Peyer's patch (tissue), 4 donors: ENCODE measurements at regions not wholly inside any gene's neighbourhood (a gene's known extent, or its start where the extent isn't known, plus 50 kb on each side); places are given as distances from the start of the nearest gene placed in this dataset.

Experiments used
- DNase-seq, 3 donors: peaks; one replicate each; pipeline ENCODE4 v3.0.0-alpha.2; 2017 to 2019
- H3K27ac ChIP-seq, 4 donors: fragments of 200-600 bp; sonication (generic); one replicate each; pipeline ENCODE4 v1.5.1; 2016 to 2019
- H3K27me3 ChIP-seq, 2 donors: fragments of 200-600 bp; sonication (generic); one replicate each; pipeline ENCODE4 v1.5.1; 2019
- H3K36me3 ChIP-seq, 3 donors: fragments of 200-600 bp; sonication (generic); one replicate each; pipeline ENCODE4 v1.5.1; 2016 to 2019
- H3K4me1 ChIP-seq, 4 donors: fragments of 200-600 bp; sonication (generic); one replicate each; pipeline ENCODE4 v1.5.1; 2016 to 2019
- H3K4me3 ChIP-seq, 4 donors: fragments of 200-600 bp; sonication (generic); 1 replicate in 3 of 4; 2 replicates in 1 of 4; pipeline ENCODE4 v1.5.1; 2016 to 2019; ENCODE audit warnings: mild to moderate bottlenecking in 1 of 4
- H3K9me3 ChIP-seq, 4 donors: fragments of 200-600 bp; sonication (generic); one replicate each; pipeline ENCODE4 v1.5.1; 2016 to 2019; ENCODE audit warnings: mild to moderate bottlenecking in 1 of 4
- POLR2A ChIP-seq, 2 donors: fragments of 450-650 bp; IDR thresholded peaks; one replicate each; pipeline ENCODE4 v1.5.1; 2017; ENCODE audit warnings: antibody characterized with exemption in 2 of 2, mild to moderate bottlenecking in 2 of 2, moderate library complexity in 2 of 2
- TF ChIP-seq, protein P1 (sequence below), 6 experiments: fragments of 450-650 bp in 4 of 6; fragments of 200-600 bp in 2 of 6; sonication (generic) in 1 of 6; IDR thresholded peaks; one replicate each; pipeline ENCODE4 v1.5.1; 2017 to 2019; ENCODE audit warnings: antibody characterized with exemption in 6 of 6, mild to moderate bottlenecking in 3 of 6, moderate library complexity in 1 of 6

DNA sequence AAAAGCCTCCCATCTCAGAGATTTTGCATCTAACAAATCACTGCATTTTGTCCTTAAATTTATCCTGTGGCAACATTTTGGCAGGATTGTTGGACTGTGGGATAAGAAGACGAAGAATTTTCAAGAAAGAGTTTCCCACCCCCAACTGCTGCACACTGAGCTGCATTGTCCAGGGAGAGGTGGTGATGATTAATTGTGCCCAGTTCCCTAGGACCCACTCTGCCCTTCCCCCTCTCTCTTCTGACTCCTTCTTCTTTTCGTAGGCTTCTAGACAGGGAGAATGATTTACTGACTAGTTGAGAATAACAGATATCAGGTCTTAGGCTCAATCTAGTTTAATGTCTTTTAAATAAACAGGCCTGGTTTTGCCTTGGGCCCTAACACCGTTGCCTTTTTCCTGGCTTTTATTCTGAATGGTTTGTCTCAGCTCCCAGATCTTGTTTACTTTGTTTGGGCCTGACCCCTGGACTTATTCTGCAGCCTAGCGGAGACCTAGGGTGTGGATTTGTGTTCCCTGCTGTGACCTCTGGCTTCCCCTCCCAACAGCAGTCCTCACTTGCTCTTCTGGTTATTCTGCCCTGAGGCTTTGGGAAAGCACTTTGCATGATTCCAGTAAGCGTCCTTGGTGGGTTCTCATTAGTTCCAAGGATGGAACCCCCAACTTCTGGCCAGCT, 233.3 kb downstream of the INSIG2 start:
- Histone ChIP-seq H3K36me3 (no peaks in the 10 kb centered on the region), H3K4me1 (no peaks in the 10 kb centered on the region), H3K27ac (no peak overlapping the region), H3K4me3 (no peak overlapping the region), H3K9me3 (no peaks in the 10 kb centered on the region), H3K27me3 (no peaks in the 10 kb centered on the region)
- no peak for TF ChIP-seq POLR2A (IDR thresholded peaks at IDR 0.05)
- TF ChIP-seq, protein P1, sequence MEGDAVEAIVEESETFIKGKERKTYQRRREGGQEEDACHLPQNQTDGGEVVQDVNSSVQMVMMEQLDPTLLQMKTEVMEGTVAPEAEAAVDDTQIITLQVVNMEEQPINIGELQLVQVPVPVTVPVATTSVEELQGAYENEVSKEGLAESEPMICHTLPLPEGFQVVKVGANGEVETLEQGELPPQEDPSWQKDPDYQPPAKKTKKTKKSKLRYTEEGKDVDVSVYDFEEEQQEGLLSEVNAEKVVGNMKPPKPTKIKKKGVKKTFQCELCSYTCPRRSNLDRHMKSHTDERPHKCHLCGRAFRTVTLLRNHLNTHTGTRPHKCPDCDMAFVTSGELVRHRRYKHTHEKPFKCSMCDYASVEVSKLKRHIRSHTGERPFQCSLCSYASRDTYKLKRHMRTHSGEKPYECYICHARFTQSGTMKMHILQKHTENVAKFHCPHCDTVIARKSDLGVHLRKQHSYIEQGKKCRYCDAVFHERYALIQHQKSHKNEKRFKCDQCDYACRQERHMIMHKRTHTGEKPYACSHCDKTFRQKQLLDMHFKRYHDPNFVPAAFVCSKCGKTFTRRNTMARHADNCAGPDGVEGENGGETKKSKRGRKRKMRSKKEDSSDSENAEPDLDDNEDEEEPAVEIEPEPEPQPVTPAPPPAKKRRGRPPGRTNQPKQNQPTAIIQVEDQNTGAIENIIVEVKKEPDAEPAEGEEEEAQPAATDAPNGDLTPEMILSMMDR (IDR thresholded peaks at IDR 0.05): no peak
- no peak for DNase-seq

DNA sequence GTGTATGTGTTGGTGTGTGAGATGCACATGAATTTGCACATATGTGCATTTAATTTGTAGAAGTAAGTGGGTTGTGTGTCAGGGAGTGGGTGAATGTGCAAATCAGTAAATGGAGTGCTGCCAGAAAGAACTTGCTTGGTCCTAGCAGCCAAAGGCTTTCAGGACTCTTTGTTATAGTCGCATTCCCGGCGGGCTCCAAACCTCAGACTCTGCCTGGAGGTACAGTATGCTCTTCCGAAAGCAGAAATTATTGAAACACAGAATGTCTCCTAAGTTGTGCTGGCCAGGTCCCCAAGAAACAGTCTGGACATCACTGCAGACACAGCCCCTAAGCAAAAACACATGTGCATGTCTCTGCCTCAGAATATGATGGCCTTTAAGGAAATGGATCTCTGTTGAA, 232.4 kb downstream of the INSIG2 start:
- TF ChIP-seq POLR2A (IDR thresholded peaks at IDR 0.05): no peak
- TF ChIP-seq, protein P1 (IDR thresholded peaks at IDR 0.05): no peak
- Histone ChIP-seq H3K4me3 (no peak overlapping the region), H3K9me3 (no peaks in the 10 kb centered on the region), H3K36me3 (no peaks in the 10 kb centered on the region), H3K4me1 (no peaks in the 10 kb centered on the region), H3K27ac (no peak overlapping the region), H3K27me3 (no peaks in the 10 kb centered on the region)
- no peak for DNase-seq

DNA sequence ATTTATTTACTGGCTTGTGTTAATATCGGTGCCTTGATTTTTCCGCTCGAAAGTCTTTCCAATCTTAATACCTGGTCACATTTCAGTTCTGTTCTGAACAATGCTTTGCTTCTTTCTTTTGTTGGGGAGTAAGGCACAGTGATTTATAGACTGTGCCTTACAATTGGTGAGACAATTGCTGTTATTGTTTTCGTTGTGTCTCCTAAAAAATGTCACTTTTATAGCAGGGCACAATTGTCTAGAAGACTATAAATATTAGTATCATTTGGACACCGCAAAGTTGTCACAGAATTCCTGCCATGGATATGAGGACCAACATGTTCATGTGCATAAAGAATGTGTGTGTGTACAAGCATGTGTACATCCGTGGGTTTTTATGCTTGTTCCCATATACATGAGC, 231.9 kb downstream of the INSIG2 start:
- H3K36me3 ChIP-seq: no peaks in the 10 kb centered on the region
- DNase-seq: no peak
- H3K4me3 ChIP-seq: no peak overlapping the region
- H3K4me1 ChIP-seq: no peaks in the 10 kb centered on the region
- TF ChIP-seq POLR2A (IDR thresholded peaks at IDR 0.05): no peak
- TF ChIP-seq, protein P1 (IDR thresholded peaks at IDR 0.05): no peak
- no peaks in the 10 kb centered on the region for H3K9me3 ChIP-seq
- H3K27me3 ChIP-seq: no peaks in the 10 kb centered on the region
- no peak overlapping the region for H3K27ac ChIP-seq

DNA sequence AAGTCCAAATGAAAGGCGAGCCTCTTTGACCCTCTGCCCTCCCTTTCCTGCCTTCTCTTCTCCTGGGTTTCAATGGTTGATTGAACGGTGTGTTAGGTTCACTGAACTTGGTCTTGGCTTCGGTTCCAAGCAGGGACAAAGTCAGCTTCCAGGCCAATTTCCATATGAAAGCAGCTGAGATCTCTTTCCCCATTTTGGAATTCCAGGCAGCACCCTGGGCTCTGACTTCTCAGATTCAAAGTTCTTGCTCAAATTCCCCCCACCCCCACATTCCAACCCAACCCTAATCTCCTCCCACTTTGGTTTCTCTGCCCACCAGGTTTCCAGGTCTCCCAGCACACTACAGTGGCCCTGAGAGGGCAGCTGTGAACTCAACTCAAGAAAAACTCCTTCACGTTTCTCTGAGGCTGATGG, 231.0 kb downstream of the INSIG2 start:
- no peaks in the 10 kb centered on the region for H3K27me3 ChIP-seq
- H3K9me3 ChIP-seq: no peaks in the 10 kb centered on the region
- no peak overlapping the region for H3K4me3 ChIP-seq
- no peak overlapping the region for H3K27ac ChIP-seq
- no peak for DNase-seq
- TF ChIP-seq POLR2A (IDR thresholded peaks at IDR 0.05): no peak
- TF ChIP-seq, protein P1 (IDR thresholded peaks at IDR 0.05): no peak
- H3K4me1 ChIP-seq: no peaks in the 10 kb centered on the region
- no peaks in the 10 kb centered on the region for H3K36me3 ChIP-seq

DNA sequence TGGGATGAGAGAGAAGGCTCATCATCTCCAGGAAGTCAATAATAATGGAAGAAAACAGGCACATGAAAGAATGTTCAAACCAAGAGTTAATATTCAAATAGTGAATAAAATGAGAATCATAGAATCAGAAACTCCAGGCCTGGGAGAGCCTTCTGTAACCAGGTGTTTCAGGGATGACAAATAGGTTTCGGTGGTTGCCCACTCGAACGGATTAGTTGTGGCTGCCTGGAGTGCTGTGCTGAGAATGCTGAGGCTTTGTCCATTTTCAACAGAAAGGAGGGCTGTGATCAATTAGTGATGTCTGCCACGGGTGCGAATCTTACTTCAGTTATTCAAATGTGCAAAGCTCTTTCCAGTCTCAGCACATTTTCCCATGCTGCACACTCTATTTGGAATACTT, 227.3 kb downstream of the INSIG2 start:
- Histone ChIP-seq H3K27ac (no peak overlapping the region), H3K9me3 (no peaks in the 10 kb centered on the region), H3K4me3 (no peak overlapping the region), H3K36me3 (no peaks in the 10 kb centered on the region), H3K27me3 (no peaks in the 10 kb centered on the region), H3K4me1 (no peaks in the 10 kb centered on the region)
- TF ChIP-seq POLR2A (IDR thresholded peaks at IDR 0.05): no peak
- TF ChIP-seq, protein P1 (IDR thresholded peaks at IDR 0.05): no peak
- DNase-seq: no peak
